Aorta (tissue), 5 donors: ENCODE measurements at regions not wholly inside any gene's neighbourhood (a gene's known extent, or its start where the extent isn't known, plus 50 kb on each side); places are given as distances from the start of the nearest gene placed in this dataset.

Experiments used
- ATAC-seq: fragments of 200-7000 bp; cut with Tn5 transposase; one replicate; pipeline ENCODE4 v1.9.1; 2022; ENCODE audit warnings: moderate library complexity; ENCODE audit not compliant: low FRiP score
- DNase-seq, 2 donors: peaks; one replicate each; pipeline ENCODE4 v3.0.0-alpha.2; 2020
- H3K27ac ChIP-seq, 2 donors: one replicate each; pipeline ENCODE4 v1.5.1; 2013; ENCODE audit warnings: low read length in 2 of 2, mild to moderate bottlenecking in 2 of 2, moderate library complexity in 2 of 2, control low read depth in 1 of 2, inconsistent platforms in 1 of 2, low read depth in 1 of 2
- H3K27me3 ChIP-seq, 2 donors: one replicate each; pipeline ENCODE4 v1.6.1; 2013; ENCODE audit warnings: control low read depth in 1 of 2, low read length in 1 of 2, mild to moderate bottlenecking in 1 of 2, moderate library complexity in 1 of 2; ENCODE audit not compliant: insufficient read depth in 2 of 2, control insufficient read depth in 1 of 2
- H3K36me3 ChIP-seq, 2 donors: one replicate each; pipeline ENCODE4 v1.6.1; 2013; ENCODE audit warnings: control low read depth in 1 of 2, low read length in 1 of 2, mild to moderate bottlenecking in 1 of 2; ENCODE audit not compliant: insufficient read depth in 2 of 2, control insufficient read depth in 1 of 2
- H3K4me1 ChIP-seq, 2 donors: one replicate each; pipeline ENCODE4 v1.6.1; 2013; ENCODE audit warnings: low read length in 2 of 2, control low read depth in 1 of 2, mild to moderate bottlenecking in 1 of 2, moderate library complexity in 1 of 2; ENCODE audit not compliant: insufficient read depth in 2 of 2, control insufficient read depth in 1 of 2
- H3K4me3 ChIP-seq, 2 donors: one replicate each; pipeline ENCODE4 v1.5.1; 2013; ENCODE audit warnings: low read length in 2 of 2, control low read depth in 1 of 2, mild to moderate bottlenecking in 1 of 2
- H3K9me3 ChIP-seq: one replicate; pipeline ENCODE4 v1.6.1; 2013; ENCODE audit warnings: mild to moderate bottlenecking, low read length; ENCODE audit not compliant: control insufficient read depth
- whole genome bisulfite sequencing, 2 donors: extraction: QIAGEN DNeasy Blood & Tissue Kit; methylation state at CpG; one replicate each; pipeline ENCODE4 v1.1.7; 2013; 5-methylcytosine and 5-hydroxymethylcytosine counted together
- intact Hi-C, 2 donors: fragments of 100-400 bp; cut with DNase I; formaldehyde crosslinking; loops; one replicate each; pipeline versions ENCODE4 v1.14.2 to v1.15.0; 2022
- donor health status: healthy with polysubstance abuse.
- donor health status: Bipolar disorder and iron deficiency.
- donor health status: DM: no; HTN: no; CAD: no.
- donor health status: DM: no; HTN: no; CAD: no.
- donor health status: DM: yes; HTN: yes; CAD: no.

GRCh38 chr16:63577891-63578290, 1541.7 kb upstream of the CDH8 start:
- no peaks in the 10 kb centered on the region for H3K27me3 ChIP-seq
- H3K27ac ChIP-seq: no peak overlapping the region
- H3K36me3 ChIP-seq: no peaks in the 10 kb centered on the region
- no peaks in the 10 kb centered on the region for H3K4me1 ChIP-seq
- intact Hi-C loops: no loop called here
- H3K4me3 ChIP-seq: no peak overlapping the region
- no peaks in the 10 kb centered on the region for H3K9me3 ChIP-seq
- ATAC-seq (no peak), DNase-seq (no peak)

GRCh38 chr16:63575041-63575440, 1538.8 kb upstream of the CDH8 start:
- DNase-seq (no peak), ATAC-seq (no peak)
- WGBS, 2 donors: 44 to 52% methylated on average over 1 of the region's 1 CpG
- H3K4me3 ChIP-seq: no peak overlapping the region
- H3K4me1 ChIP-seq: no peaks in the 10 kb centered on the region
- intact Hi-C loops: no loop called here
- H3K9me3 ChIP-seq: no peaks in the 10 kb centered on the region
- H3K36me3 ChIP-seq: no peaks in the 10 kb centered on the region
- no peak overlapping the region for H3K27ac ChIP-seq
- H3K27me3 ChIP-seq: no peaks in the 10 kb centered on the region

DNA sequence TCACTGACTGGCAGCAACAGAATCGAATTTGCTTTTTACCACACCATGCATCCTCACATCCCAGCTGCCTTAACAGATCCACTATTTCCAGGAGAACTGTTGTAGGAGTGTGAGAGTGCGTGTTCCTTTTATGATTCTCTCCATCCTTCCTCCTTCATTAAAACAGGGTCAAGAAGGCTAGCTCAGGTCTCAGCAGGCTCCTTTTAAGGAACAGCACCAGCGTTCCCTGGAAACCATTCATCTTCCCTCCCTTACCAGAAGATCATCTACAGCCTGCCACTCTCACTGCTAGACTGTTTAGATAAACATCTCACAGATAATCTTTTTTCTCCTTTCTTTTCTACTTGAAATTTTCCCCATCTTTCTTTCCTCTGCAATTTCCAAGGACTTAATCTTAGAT, 1531.9 kb upstream of the CDH8 start:
- 53 to 62% methylated on average over 3 of the region's 3 CpGs for WGBS, 2 donors
- no peaks in the 10 kb centered on the region for H3K36me3 ChIP-seq
- H3K27me3 ChIP-seq: no peaks in the 10 kb centered on the region
- ATAC-seq (no peak), DNase-seq (no peak)
- H3K9me3 ChIP-seq: no peaks in the 10 kb centered on the region
- no peak overlapping the region for H3K27ac ChIP-seq
- H3K4me3 ChIP-seq: no peak overlapping the region
- H3K4me1 ChIP-seq: no peaks in the 10 kb centered on the region
- intact Hi-C loops: no loop called here

DNA sequence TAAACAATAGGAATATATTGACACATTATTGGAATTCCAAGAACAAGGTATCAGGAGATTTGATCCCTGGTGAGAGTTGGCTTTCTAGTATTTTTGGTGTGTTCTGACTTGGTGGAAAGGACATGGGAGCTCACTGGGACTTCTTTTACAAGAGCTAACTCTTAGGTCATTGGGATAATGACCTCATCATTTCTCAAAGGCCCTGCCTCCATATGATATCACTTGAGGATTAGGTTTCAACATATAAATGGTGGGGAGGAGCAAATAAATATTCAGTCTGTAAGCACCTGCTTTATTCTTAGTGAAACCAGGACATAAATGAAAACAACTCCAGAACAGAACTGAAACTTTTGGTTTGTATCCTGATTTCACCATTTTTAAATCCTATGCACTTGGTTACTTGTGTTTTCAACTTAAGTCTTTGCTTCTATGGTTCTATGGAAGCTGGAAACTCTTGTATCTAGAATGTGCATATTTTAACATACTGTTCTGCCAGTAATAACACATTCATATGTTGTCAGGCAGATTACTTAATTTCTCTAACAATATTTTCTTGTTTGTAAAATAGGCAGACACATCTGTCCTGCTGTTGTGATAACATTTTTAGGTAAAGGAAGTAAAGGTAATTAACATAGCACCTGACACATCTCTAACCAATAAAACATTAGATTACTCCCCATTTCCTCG, 1527.7 kb upstream of the CDH8 start:
- 84 to 85% methylated on average over 1 of the region's 1 CpG for WGBS, 2 donors
- Histone ChIP-seq H3K27me3 (no peaks in the 10 kb centered on the region), H3K9me3 (peaks cover 1% of the 10 kb centered on the region)

GRCh38 chr16:63553980-63554379, 1517.7 kb upstream of the CDH8 start:
- intact Hi-C loops: no loop called here
- no peaks in the 10 kb centered on the region for H3K36me3 ChIP-seq
- no peak for DNase-seq
- no peak for ATAC-seq
- H3K27ac ChIP-seq: no peak overlapping the region
- H3K4me3 ChIP-seq: no peak overlapping the region
- H3K4me1 ChIP-seq: no peaks in the 10 kb centered on the region
- no peaks in the 10 kb centered on the region for H3K27me3 ChIP-seq
- no peaks in the 10 kb centered on the region for H3K9me3 ChIP-seq
- 92 to 98% methylated on average over 1 of the region's 1 CpG for WGBS, 2 donors

More for the DNA sequence above, 1527.7 kb upstream of the CDH8 start:
- H3K36me3 ChIP-seq: no peaks in the 10 kb centered on the region
- ATAC-seq: no peak
- no peak overlapping the region for H3K4me3 ChIP-seq
- H3K27ac ChIP-seq: no peak overlapping the region
- DNase-seq: no peak
- H3K4me1 ChIP-seq: no peaks in the 10 kb centered on the region
- intact Hi-C loops: no loop called here

- Histone ChIP-seq H3K27me3 (no peaks in the 10 kb centered on the region), H3K27ac (no peak overlapping the region), H3K4me1 (no peaks in the 10 kb centered on the region), H3K9me3 (no peaks in the 10 kb centered on the region), H3K4me3 (no peak overlapping the region), H3K36me3 (no peaks in the 10 kb centered on the region)
- DNase-seq: no peak
- intact Hi-C loops: no loop called here
- no peak for ATAC-seq
- WGBS, 2 donors: 50 to 59% methylated on average over 2 of the region's 2 CpGs
These were observed 1503.0 kb upstream of the CDH8 start for GRCh38 chr16:63539276-63539675.

DNA sequence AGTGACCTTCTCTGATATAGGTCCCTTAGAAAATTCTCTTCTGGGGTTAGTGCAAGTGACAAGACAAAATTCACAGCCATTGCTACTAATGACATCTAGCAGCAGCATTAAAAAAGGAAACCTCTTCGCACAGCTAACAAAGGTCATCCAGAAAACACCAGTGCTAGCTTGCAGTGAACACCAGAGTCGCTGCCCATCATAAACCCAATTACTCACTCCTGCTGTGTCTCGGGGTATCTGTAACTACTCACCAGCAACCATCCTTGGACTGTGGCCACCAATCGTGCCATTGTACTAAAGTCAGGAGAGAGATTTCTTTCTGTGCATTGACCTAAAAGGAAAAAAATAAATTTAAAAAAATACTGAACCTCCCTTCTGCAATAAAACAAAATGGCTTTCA, 1494.7 kb upstream of the CDH8 start:
- ATAC-seq (no peak), DNase-seq (no peak)
- intact Hi-C loops: no loop called here
- WGBS, 2 donors: 64 to 82% methylated on average over 4 of the region's 4 CpGs
- Histone ChIP-seq H3K4me1 (no peaks in the 10 kb centered on the region), H3K27ac (no peak overlapping the region), H3K4me3 (no peak overlapping the region), H3K36me3 (no peaks in the 10 kb centered on the region), H3K9me3 (no peaks in the 10 kb centered on the region), H3K27me3 (no peaks in the 10 kb centered on the region)

- no peak for ATAC-seq
- WGBS, 2 donors: 28 to 36% methylated on average over 2 of the region's 2 CpGs
- H3K4me3 ChIP-seq: no peak overlapping the region
- H3K9me3 ChIP-seq: no peaks in the 10 kb centered on the region
- intact Hi-C loops: no loop called here
- no peak overlapping the region for H3K27ac ChIP-seq
- DNase-seq: no peak
- H3K27me3 ChIP-seq: no peaks in the 10 kb centered on the region
- H3K4me1 ChIP-seq: no peaks in the 10 kb centered on the region
- no peaks in the 10 kb centered on the region for H3K36me3 ChIP-seq
These were observed 1494.0 kb upstream of the CDH8 start for GRCh38 chr16:63530208-63530607.

DNA sequence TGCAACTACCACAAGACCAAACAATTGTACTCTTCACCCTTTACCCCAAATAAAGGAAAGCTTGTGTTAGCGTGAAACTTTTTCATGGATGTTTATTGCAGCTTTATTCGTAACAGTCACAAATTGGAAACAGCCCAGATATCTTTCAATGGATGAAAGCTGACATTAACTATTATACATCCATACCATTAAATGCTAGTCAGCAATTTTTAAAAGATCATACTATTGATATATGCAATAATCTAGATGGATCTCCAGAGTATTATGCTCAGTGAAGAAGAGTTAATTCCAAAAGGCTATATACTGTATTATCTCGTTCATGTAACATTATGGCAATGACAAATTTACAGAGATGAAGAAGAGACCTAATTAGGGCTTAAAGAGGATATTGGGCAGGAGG, 1491.2 kb upstream of the CDH8 start:
- intact Hi-C loops: no loop called here

More for the DNA sequence above, 1491.2 kb upstream of the CDH8 start:
- H3K4me3 ChIP-seq: no peak overlapping the region
- H3K4me1 ChIP-seq: no peaks in the 10 kb centered on the region
- ATAC-seq (no peak), DNase-seq (no peak)
- H3K9me3 ChIP-seq: no peaks in the 10 kb centered on the region
- H3K27ac ChIP-seq: no peak overlapping the region
- H3K36me3 ChIP-seq: no peaks in the 10 kb centered on the region
- 81 to 91% methylated on average over 3 of the region's 3 CpGs for WGBS, 2 donors
- H3K27me3 ChIP-seq: no peaks in the 10 kb centered on the region
